RKO (cell line): ENCODE measurements at regions not wholly inside any gene's neighbourhood (a gene's known extent, or its start where the extent isn't known, plus 50 kb on each side); places are given as distances from the start of the nearest gene placed in this dataset.
"Not testable (repeated sequence)": the region's sequence is repeated elsewhere in the genome, so short reads cannot be mapped to it uniquely, and the experiment has no call there.

Experiments used
- DNase-seq: peaks from one replicate; pipeline ENCODE4 v3.0.0-alpha.2; 2016; ENCODE audit warnings: low spot score

DNA sequence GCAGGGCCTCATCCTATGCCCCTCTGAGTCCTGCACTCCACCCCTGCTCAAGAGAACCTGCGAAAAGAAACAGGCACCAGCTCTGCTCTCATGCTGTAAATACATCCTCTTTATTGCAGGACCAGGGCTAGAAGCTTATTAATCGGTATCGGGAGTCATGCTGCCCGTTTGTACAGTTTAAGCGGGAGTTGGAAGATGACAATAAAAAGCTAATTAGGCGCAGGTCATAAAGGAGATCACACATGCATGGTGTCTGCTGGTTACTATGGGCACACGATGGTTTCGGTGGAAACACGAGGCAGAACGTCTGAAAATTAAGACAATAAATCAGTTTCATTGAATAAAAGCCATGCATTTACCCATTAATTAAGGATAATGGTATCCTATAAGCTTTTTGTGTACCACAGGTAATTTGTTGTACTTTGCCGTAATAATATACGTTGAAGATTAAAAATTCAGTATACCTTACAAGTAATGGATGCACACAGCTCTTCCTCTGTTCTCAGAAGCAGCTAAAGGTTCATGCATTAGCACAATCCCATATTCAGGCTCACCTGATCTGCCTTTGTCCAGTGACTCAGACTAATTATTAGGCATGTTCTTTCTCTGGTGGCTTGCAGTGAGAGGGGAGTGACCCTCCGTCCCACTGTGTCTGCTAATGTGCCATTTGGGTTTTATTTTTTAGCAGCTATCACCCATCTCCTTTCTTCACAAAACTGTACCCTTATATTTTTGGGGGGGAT, 406.0 kb downstream of the TSHZ3 start:
- no peak for DNase-seq

DNA sequence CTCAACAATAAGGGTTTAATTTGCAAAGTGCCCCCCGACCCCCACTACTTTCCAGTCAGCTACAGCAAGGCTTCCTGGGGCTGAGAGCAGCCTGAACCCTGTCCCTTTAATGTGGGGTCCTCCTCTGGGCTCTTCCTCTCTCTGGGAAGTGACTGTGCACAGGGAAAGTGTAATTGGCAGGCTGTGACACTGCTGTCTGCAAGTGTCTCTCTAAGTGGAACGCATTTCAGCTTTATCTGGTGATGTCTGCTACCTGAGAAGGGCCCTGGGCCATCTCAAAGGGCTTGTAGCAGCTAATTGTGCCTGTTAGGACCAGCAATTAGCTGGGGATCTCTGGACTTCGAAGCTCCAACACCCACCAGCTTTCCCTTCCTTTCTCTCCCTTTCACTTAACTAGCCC, 406.6 kb downstream of the TSHZ3 start:
- no peak for DNase-seq

GRCh38 chr19:30941591-30941990, 407.6 kb downstream of the TSHZ3 start:
- no peak for DNase-seq

- DNase-seq = no peak
Observed at GRCh38 chr19:30936276-30936675, 413.0 kb downstream of the TSHZ3 start.

GRCh38 chr19:30935146-30935545, 414.1 kb downstream of the TSHZ3 start:
- DNase-seq = no peak

DNA sequence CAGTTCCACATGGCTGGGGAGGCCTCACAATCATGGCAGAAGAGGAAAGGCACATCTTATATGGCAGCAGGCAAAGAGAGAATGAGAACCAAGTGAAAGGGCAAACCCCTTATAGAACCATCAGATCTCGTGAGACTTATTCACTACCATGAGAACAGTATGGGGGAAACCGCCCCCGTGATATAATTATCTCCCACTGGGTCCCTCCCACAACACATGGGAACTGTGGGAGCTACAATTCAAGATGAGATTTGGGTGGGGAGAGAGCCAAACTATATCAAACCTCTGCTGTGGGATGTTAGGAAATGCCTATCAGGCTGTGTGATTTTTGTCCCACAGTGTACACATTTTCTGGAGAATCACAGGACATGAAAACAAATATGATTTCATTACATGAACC, 415.8 kb downstream of the TSHZ3 start:
- DNase-seq = not testable (repeated sequence)

- no peak for DNase-seq
Observed at GRCh38 chr19:30932854-30933253, 416.4 kb downstream of the TSHZ3 start.

GRCh38 chr19:30930941-30931706, 418.1 kb downstream of the TSHZ3 start:
- DNase-seq = no peak

GRCh38 chr19:30927705-30928104, 421.5 kb downstream of the TSHZ3 start:
- no peak for DNase-seq

DNA sequence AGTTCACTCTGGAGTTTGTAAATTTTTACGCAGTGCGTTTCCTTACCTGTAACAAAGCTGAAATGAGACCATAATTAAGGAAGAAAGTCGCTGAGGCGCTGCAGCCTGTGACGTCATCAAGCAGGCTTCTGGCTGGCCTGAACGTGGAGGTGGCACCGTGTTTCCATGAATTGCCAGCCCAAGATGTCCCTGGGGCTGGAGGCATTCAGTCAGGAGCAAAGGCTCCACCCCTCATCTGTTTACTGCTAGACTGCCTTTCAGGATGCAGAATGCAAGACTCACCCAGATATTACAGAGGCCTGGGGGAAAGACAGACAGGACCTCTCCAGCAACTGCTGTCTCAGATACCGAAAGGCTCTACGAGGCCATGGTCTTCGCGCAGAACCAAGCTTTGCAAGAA, 424.6 kb downstream of the TSHZ3 start:
- DNase-seq = no peak

DNA sequence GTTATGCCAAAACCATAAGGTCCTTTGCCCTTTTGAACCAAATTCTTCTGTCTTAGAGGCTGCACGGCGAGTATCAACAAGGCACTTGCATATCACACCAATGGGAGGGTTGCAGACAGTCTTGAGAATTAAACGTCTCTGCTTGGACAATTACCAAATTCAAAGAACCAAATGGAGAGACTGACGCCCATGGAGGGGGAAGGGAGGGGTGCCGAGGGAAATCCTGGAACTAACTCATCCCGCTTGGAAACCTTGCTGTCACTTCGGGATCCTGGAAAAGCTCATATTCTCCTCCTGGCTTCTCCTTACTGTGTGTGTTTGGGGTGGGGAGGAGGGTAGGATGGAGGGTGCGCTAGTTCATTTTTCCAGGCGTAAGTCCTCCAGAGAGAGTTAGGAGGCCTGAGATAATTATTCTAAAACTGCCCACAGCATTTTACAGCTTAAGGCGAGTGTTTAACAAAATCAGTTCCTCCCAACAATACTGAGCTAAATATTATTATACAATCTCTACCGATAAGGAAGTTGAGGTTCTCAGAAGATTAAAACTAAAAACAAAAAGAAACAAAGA, 425.1 kb downstream of the TSHZ3 start:
- no peak for DNase-seq

DNA sequence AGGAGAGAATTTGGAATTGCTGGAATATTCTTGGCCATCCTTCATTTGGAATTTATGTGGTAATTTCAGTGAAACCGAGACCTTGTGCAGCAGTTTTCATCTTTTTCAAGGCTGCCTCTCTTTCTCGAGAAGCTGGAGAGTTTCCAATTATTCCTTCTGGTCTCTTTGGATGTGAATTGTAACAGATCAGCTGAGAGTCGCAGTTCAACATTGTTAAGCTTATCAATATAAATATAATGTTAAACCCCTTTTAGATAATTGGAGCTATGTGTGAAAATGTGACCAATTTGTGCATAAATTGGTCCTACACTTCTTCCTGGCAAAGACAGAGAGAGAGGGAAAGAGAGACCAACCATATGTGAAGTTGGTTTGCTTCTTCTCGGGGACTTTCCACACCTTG, 425.6 kb downstream of the TSHZ3 start:
- DNase-seq = no peak

DNA sequence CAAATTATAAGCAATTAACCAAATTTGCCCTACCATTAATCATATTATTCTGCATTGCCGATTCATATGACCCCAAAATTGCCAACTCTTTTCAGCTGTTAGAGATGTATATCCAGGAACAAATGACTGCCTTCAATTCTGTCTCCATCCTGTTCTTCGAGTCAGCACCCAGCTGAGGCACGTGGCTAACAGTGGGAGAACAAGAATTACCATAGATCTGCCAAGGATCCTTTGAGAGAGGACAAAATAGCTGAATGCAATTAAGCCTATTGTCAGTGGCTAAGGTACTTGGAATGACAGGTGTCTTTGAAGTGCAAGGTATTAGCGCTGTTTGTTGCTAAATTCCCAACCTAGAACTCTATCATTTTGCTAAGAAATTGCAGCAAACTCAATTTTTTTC, 426.1 kb downstream of the TSHZ3 start:
- no peak for DNase-seq

GRCh38 chr19:30920222-30920621, 429.0 kb downstream of the TSHZ3 start:
- DNase-seq = no peak

DNA sequence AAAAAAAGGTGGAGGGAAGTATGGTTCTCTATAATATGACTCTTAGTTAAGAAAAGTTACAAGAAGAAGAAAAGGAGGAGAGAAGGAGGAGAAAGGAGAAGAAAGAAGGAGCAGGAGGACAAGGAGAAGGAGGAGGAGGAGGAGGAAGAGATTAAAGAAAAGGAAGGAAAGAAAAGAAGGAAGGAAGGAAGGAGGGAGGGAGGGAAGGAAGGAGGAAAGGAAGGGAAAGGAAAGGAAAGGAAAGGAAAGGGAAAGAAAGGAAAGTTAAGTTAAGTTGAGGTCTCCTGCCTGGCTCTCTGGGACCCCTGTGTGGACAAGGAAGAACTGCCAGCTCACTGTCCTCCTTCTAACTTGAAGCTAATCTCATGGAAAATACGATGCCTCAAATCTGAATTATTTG, 429.5 kb downstream of the TSHZ3 start:
- DNase-seq = no peak

GRCh38 chr19:30916238-30916637, 433.0 kb downstream of the TSHZ3 start:
- no peak for DNase-seq

DNA sequence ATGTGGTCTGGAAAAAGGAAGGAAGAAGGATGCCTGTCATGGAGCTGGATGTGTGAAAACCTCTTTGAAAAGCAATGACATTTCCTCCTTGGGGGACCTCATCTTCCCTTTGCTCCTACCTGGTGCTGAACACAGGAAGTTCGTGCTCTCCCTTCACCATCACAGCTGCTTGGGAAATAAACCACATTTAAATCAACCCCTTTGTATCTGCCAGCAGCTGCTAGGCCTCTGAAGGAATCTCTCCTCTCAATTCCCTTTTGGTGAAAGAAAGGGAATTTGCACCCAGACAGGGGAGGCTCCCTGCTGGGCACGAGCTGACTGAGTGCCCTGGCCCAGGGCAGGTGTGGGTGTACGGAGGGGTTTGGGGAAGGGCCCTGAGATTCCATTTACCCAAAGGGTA, 437.7 kb downstream of the TSHZ3 start:
- DNase-seq = no peak

- no peak for DNase-seq
Observed at GRCh38 chr19:30910485-30911240, 438.6 kb downstream of the TSHZ3 start.

GRCh38 chr19:30909216-30909615, 440.0 kb downstream of the TSHZ3 start:
- no peak for DNase-seq

DNA sequence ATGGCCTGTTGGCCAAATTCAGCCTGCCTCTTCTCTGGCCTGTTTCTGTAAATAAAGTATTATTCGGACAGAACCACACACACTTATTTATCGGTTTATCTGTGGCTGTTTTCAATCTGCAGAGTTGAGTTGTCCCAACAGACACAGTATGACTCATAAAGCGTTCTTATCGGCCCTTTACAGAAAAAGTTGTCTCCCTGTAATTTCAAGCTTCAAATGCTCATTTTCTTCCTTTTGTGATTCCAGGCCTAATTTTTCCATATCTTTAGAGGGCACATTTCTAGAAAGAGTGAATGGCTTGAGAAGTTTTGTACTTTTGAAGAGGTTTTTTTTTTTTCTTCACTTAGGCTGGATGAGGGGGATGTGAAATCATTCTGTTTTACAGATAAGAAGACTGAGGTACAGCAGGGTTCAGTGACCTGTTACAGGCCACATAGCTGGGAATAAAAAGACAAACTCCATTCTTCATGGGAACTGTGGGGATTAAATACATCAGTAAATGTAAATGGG, 440.9 kb downstream of the TSHZ3 start:
- no peak for DNase-seq

- no peak for DNase-seq
Observed at GRCh38 chr19:30906871-30907270, 442.4 kb downstream of the TSHZ3 start.

DNA sequence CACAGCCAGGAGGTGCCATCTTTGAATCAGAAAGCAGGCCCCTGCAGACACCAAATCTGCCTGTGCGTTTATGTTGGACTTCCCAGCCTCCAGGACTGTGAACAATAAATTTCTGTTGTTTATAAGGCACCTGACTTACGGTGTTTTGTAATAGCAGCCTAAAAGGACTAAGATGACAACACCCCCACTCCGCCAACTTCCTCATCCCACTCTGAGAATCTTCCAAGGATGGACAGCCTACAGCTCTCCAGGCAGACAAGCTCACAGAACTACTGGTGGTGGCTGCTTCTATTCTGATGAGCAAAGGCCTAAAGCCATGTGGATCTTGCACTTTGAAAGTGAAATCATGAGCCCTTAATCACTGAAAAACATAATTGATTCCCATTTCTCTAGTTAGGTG, 449.2 kb downstream of the TSHZ3 start:
- DNase-seq = no peak
